OCI-LY1 (cell line): ENCODE measurements at regions not wholly inside any gene's neighbourhood (a gene's known extent, or its start where the extent isn't known, plus 50 kb on each side); places are given as distances from the start of the nearest gene placed in this dataset.

Source experiments
- H2AFZ ChIP-seq: fragments of 200-600 bp; sonication (generic), shearing (Covaris generic); 2 replicates; pipeline ENCODE4 v1.6.0; 2014; ENCODE audit warnings: antibody characterized with exemption, mild to moderate bottlenecking, low read length
- H3F3A ChIP-seq: fragments of 200-600 bp; sonication (generic), shearing (Covaris generic); 2 replicates; pipeline ENCODE4 v1.6.0; 2014; ENCODE audit warnings: mild to moderate bottlenecking, antibody characterized with exemption, low read length, moderate library complexity; ENCODE audit not compliant: insufficient read depth
- H3K27ac ChIP-seq: fragments of 200-600 bp; sonication (generic); 2 replicates; pipeline ENCODE4 v1.5.1; 2014; ENCODE audit warnings: low read length, mixed run types, mild to moderate bottlenecking, low read depth; ENCODE audit not compliant: poor library complexity, severe bottlenecking
- H3K27me3 ChIP-seq: fragments of 200-600 bp; sonication (generic); 2 replicates; pipeline ENCODE4 v1.6.0; 2014; ENCODE audit warnings: antibody characterized with exemption, mild to moderate bottlenecking, low read length, moderate library complexity; ENCODE audit not compliant: insufficient read depth
- H3K36me3 ChIP-seq: fragments of 200-600 bp; sonication (generic); 2 replicates; pipeline ENCODE4 v1.6.1; 2014; ENCODE audit warnings: mild to moderate bottlenecking, antibody characterized with exemption, low read length, moderate library complexity, mixed read lengths; ENCODE audit not compliant: insufficient read depth
- H3K4me1 ChIP-seq: fragments of 200-600 bp; sonication (generic); 2 replicates; pipeline ENCODE4 v1.5.1; 2014; ENCODE audit warnings: mild to moderate bottlenecking, low read length, moderate library complexity; ENCODE audit not compliant: insufficient read depth, severe bottlenecking
- H3K4me2 ChIP-seq: fragments of 200-600 bp; sonication (generic), shearing (Covaris generic); 2 replicates; pipeline ENCODE4 v1.6.1; 2014; ENCODE audit warnings: low read length
- H3K4me3 ChIP-seq: fragments of 200-600 bp; sonication (generic); 2 replicates; pipeline ENCODE4 v1.5.1; 2014; ENCODE audit warnings: low read length, low read depth, mild to moderate bottlenecking, mixed read lengths; ENCODE audit not compliant: poor library complexity, severe bottlenecking
- H3K79me2 ChIP-seq: fragments of 200-600 bp; shearing (Covaris generic); 2 replicates; pipeline ENCODE4 v1.6.1; 2016; ENCODE audit warnings: mixed run types, low read length, mixed read lengths; ENCODE audit not compliant: insufficient read depth
- H3K9ac ChIP-seq: fragments of 200-600 bp; sonication (generic), shearing (Covaris generic); 2 replicates; pipeline ENCODE4 v1.6.1; 2014; ENCODE audit warnings: mild to moderate bottlenecking, low read length, mixed read lengths
- H3K9me2 ChIP-seq: fragments of 200-600 bp; sonication (generic), shearing (Covaris generic); 2 replicates; pipeline ENCODE4 v1.6.1; 2014; ENCODE audit warnings: low read depth, mild to moderate bottlenecking, low read length, mixed read lengths
- H3K9me3 ChIP-seq: fragments of 200-600 bp; shearing (Covaris generic); 2 replicates; pipeline ENCODE4 v1.6.1; 2014; ENCODE audit warnings: low read length, mixed read lengths
- H4K20me1 ChIP-seq: fragments of 200-600 bp; sonication (generic), shearing (Covaris generic); 2 replicates; pipeline ENCODE4 v1.6.0; 2016; ENCODE audit warnings: mild to moderate bottlenecking, low read length; ENCODE audit not compliant: insufficient read depth
- CTCF ChIP-seq: fragments of 200-600 bp; sonication (generic), shearing (Covaris generic); IDR thresholded peaks from 2 replicates; pipeline ENCODE4 v1.5.1; 2017; ENCODE audit warnings: mild to moderate bottlenecking, antibody characterized with exemption, low read length, moderate library complexity, mixed read lengths
- EZH2 ChIP-seq: fragments of 200-600 bp; sonication (generic), shearing (Covaris generic); IDR thresholded peaks from 2 replicates; pipeline ENCODE4 v1.8.0; 2017; ENCODE audit warnings: borderline replicate concordance, mixed run types, mild to moderate bottlenecking, antibody characterized with exemption, low read length, moderate library complexity, mixed read lengths

GRCh38 chr4:159725571-159725970, 622.7 kb downstream of the RAPGEF2 start:
- Histone ChIP-seq H3K9me2 (no peaks in the 10 kb centered on the region), H2AFZ (no peak overlapping the region), H3K79me2 (no peaks in the 10 kb centered on the region), H3K4me2 (no peak overlapping the region), H3K4me1 (no peaks in the 10 kb centered on the region), H3K9me3 (no peaks in the 10 kb centered on the region), H3K4me3 (no peak overlapping the region), H3F3A (no peaks in the 10 kb centered on the region), H3K9ac (no peak overlapping the region), H4K20me1 (no peaks in the 10 kb centered on the region), H3K27me3 (no peaks in the 10 kb centered on the region), H3K36me3 (no peaks in the 10 kb centered on the region), H3K27ac (no peak overlapping the region)
- no peak for TF ChIP-seq CTCF
- TF ChIP-seq EZH2: no peak

GRCh38 chr4:159735281-159736207, 632.7 kb downstream of the RAPGEF2 start:
- H3K36me3 ChIP-seq: no peaks in the 10 kb centered on the region
- no peaks in the 10 kb centered on the region for H3K27me3 ChIP-seq
- H3K9ac ChIP-seq: no peak overlapping the region
- TF ChIP-seq EZH2 (no peak), CTCF (no peak)
- no peak overlapping the region for H3K4me2 ChIP-seq
- no peaks in the 10 kb centered on the region for H3K9me3 ChIP-seq
- no peaks in the 10 kb centered on the region for H3K79me2 ChIP-seq
- H4K20me1 ChIP-seq: no peaks in the 10 kb centered on the region
- no peaks in the 10 kb centered on the region for H3K9me2 ChIP-seq
- no peaks in the 10 kb centered on the region for H3F3A ChIP-seq
- no peak overlapping the region for H2AFZ ChIP-seq
- H3K4me1 ChIP-seq: no peaks in the 10 kb centered on the region
- no peak overlapping the region for H3K4me3 ChIP-seq
- no peak overlapping the region for H3K27ac ChIP-seq

GRCh38 chr4:159736411-159736810, 633.5 kb downstream of the RAPGEF2 start:
- TF ChIP-seq EZH2: no peak
- no peak for TF ChIP-seq CTCF
- H3F3A ChIP-seq: no peaks in the 10 kb centered on the region
- no peak overlapping the region for H3K4me3 ChIP-seq
- H3K79me2 ChIP-seq: no peaks in the 10 kb centered on the region
- no peak overlapping the region for H3K9ac ChIP-seq
- no peaks in the 10 kb centered on the region for H4K20me1 ChIP-seq
- no peak overlapping the region for H2AFZ ChIP-seq
- H3K9me2 ChIP-seq: no peaks in the 10 kb centered on the region
- no peaks in the 10 kb centered on the region for H3K9me3 ChIP-seq
- no peaks in the 10 kb centered on the region for H3K27me3 ChIP-seq
- H3K27ac ChIP-seq: no peak overlapping the region
- H3K36me3 ChIP-seq: no peaks in the 10 kb centered on the region
- no peaks in the 10 kb centered on the region for H3K4me1 ChIP-seq
- H3K4me2 ChIP-seq: no peak overlapping the region
